ENCODE measurements at regions not wholly inside any gene's neighbourhood (a gene's known extent, or its start where the extent isn't known, plus 50 kb on each side); places are given as distances from the start of the nearest gene placed in this dataset.

DNA sequence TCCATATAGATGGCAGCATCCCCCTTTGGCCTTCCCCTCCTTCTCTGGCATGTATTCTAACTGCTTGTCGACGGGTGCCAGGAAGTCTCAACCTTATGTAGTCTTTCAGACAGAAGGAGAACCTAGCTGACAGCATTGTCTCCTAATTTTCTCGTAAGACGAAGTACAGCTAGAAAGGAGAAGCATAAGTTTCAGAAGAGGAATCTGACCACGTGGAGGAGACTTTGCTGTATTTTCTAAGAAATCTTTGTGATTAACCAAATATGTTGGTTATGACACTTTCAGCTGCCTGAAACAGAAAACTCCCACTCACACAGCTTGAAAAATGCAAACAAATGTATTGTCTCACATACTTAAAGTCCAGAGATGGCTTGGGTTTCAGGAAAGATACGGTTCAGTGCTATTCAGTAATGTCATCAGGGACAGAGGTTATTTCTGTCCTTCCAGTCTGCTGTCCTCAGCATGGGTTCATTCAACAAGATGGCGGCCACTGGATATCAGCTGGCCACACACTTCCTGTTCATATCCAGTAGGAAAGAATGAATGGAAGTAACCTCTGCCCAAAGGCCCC is 109.5 kb upstream of the ZNF648 start:
- TF ChIP-seq, protein P1, sequence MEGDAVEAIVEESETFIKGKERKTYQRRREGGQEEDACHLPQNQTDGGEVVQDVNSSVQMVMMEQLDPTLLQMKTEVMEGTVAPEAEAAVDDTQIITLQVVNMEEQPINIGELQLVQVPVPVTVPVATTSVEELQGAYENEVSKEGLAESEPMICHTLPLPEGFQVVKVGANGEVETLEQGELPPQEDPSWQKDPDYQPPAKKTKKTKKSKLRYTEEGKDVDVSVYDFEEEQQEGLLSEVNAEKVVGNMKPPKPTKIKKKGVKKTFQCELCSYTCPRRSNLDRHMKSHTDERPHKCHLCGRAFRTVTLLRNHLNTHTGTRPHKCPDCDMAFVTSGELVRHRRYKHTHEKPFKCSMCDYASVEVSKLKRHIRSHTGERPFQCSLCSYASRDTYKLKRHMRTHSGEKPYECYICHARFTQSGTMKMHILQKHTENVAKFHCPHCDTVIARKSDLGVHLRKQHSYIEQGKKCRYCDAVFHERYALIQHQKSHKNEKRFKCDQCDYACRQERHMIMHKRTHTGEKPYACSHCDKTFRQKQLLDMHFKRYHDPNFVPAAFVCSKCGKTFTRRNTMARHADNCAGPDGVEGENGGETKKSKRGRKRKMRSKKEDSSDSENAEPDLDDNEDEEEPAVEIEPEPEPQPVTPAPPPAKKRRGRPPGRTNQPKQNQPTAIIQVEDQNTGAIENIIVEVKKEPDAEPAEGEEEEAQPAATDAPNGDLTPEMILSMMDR (IDR thresholded peaks at IDR 0.05): no peak
- no peak for TF ChIP-seq ZFX (IDR thresholded peaks at IDR 0.05; ENCODE audit: borderline replicate concordance)
